D721Med (cell line): ENCODE measurements at regions not wholly inside any gene's neighbourhood (a gene's known extent, or its start where the extent isn't known, plus 50 kb on each side); places are given as distances from the start of the nearest gene placed in this dataset.

Experiments
- DNase-seq: peaks from one replicate; pipeline ENCODE4 v3.0.0; 2011; ENCODE audit warnings: low spot score; ENCODE audit not compliant: insufficient read length
- FAIRE-seq: peaks from 2 replicates; lab custom pipeline; 2011; peaks lifted over from hg19 to GRCh38; lab: Jason Lieb, UNC
- TF ChIP-seq, protein P1 (sequence below): IDR thresholded peaks from 2 replicates; pipeline ENCODE4 v1.5.1; 2012; ENCODE audit warnings: mild to moderate bottlenecking, control low read depth; ENCODE audit not compliant: insufficient read depth; ENCODE audit errors: missing control alignments

DNA sequence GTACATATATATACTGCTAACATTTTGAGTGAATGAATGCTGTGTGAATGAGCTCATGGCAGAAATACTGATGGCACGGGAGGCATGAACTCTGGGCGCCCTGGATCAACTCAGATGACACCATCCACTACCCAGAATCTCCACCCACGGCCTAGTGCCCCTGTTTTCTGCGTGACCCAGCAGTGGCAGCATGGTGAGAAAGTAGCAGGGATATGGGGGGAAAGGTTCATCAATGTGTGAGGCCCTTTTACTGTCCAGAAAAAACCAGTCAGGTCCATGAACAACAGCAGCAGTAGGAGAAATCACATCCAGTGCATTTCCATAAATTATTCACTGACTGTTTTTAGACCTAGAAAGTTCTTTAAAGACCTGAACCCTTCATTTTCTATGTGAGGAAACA is 391.0 kb upstream of the NRP1 start:
- DNase-seq (no peak), FAIRE-seq (no peak)
- TF ChIP-seq, protein P1, sequence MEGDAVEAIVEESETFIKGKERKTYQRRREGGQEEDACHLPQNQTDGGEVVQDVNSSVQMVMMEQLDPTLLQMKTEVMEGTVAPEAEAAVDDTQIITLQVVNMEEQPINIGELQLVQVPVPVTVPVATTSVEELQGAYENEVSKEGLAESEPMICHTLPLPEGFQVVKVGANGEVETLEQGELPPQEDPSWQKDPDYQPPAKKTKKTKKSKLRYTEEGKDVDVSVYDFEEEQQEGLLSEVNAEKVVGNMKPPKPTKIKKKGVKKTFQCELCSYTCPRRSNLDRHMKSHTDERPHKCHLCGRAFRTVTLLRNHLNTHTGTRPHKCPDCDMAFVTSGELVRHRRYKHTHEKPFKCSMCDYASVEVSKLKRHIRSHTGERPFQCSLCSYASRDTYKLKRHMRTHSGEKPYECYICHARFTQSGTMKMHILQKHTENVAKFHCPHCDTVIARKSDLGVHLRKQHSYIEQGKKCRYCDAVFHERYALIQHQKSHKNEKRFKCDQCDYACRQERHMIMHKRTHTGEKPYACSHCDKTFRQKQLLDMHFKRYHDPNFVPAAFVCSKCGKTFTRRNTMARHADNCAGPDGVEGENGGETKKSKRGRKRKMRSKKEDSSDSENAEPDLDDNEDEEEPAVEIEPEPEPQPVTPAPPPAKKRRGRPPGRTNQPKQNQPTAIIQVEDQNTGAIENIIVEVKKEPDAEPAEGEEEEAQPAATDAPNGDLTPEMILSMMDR, result no peak

DNA sequence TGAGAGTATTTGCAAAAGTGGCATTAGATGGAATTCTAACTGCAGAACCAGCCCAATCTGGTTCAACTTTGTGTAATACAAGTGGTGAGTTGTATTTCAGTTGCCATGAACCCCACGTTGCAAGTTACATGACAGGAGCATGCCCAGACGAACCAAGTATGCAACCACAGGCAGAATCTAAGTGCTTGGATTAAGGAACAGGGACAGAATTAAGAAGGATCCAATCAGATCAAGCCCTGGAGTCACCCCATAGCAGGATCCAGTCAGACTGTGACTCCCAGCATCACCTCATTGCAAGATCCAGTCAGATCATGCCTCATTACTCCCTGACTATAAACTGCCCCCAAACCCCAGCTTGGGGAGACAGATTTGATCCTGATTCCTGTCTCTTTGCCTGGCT is 388.7 kb upstream of the NRP1 start:
- no peak for DNase-seq
- FAIRE-seq, result no peak
- TF ChIP-seq, protein P1, result no peak

DNA sequence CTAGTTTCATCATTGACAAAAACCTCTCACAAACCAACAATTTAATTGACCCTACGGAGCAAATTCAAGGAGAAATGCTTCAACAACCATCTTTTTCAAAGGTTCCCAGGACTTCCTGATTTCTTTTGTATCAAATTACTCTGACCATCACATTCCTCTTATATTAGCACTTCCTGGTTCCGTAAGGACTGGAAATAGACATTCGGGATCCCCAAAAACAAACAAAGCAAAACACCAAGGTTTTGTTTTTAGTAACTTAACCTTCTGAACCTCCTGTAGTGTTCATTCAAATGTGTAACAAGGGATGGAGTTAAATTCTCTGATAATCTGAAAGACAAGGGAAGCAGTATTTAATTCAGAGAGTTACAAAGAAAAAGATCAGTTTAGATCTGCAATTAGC is 387.6 kb upstream of the NRP1 start:
- no peak for FAIRE-seq
- TF ChIP-seq, protein P1, result no peak

DNA sequence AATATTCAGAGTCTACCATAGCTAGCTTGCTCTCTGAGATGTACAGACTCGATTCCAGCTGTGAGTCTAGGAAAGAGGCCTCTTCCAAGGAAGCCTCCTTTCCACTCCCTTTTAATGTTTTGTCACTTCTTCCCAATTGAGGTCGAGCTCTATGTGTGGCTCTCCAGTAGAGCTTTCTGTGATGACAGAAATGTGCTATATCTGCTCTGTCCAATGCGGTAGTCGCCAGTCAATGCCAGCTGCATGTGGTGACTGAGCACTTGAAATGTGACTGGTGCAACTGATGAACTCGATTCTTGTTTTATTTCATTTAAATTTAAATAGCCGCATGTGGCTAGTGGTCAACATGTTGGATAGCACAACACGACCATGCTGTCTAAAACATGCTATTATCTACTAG is 387.0 kb upstream of the NRP1 start:
- TF ChIP-seq, protein P1, result no peak
- FAIRE-seq (no peak), DNase-seq (no peak)

More for the DNA sequence above, 387.6 kb upstream of the NRP1 start:
- no peak for DNase-seq

DNA sequence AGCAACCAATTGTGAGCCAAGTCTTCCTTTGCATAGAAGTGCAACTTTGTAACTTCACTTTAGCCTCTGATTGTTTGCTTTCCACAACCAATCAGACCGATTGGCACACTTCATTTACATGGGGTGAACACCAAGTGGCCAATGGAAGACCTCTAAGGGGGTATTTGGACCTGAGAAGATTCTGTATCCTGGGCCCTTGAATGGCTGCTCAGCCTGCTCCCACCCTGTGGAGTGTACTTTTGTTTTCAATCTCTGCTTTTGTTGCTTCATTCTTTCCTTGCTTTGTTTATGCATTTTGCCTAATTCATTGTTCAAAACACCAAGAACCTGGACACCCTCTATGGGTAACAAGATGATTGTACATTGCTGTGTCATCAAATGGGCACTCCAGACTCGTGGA is 385.7 kb upstream of the NRP1 start:
- DNase-seq (no peak), FAIRE-seq (no peak)
- TF ChIP-seq, protein P1, result no peak

DNA sequence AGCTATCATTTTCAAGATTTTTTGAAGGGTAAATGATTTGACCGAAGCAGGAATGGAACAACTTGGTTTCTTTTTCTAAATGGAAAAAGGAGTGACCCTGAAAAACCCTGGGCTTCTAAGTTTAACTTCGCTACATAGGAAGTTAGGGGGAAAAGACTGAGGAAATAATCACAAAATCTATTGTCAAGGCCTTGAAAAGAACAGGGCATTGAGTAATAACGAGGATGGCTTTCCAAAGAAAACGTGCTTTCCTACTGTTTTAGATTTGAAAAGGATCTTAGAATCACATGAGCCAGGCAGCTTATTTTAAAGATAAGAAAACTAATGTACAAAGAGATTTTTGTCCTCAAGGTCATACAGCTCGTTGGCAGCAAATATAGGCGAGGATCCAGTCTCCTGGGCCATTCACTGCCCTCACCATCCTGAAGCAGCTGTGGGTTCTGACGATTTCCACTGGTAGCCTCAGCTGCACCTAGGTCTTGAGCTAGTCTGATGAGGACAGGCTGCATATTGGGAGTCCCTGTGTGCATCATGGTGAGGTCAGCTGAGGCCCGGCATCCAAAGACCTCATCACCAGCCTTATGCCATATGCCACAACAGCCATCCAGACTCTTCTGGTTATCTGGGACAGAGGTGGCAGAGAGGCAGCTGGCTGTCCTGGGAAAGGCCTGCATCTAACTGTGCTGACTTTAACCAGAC is 384.7 kb upstream of the NRP1 start:
- DNase-seq, result no peak
- TF ChIP-seq, protein P1, result no peak
- FAIRE-seq, result no peak

DNA sequence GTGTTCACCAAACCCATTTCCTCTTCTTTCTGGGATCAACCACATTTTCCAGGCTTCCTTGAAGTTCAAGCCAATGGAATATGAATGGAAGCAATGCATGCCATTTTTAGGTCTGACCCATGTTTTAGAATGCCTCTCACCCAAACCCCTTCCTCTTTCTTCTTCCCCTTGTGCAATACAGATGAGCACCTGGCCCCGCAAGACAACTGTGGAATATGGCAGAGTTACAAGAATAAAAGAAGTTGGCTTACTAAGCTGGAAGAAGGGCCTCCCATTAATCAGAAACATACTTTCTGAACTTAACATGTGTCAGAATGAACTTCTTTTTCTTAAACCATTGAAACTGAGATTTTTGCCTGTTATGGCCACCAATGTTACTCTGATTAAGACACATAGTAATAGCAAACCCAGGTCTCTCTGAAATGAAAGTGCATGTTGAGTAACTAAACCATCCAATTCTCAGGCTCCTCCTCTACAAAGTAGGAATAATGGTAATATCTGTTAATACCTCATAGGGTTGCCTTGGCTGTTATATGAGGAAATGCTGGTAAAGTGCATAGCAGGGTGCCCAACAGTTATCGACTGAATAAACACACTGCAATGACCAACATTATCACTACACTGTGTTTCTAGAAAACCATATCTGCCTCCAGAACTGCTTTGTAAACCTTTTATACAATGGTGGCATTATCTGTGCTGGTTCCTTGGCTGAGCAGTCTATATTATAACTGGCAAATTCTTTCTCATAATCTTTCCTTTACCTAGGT is 382.2 kb upstream of the NRP1 start:
- no peak for DNase-seq
- no peak for FAIRE-seq
- TF ChIP-seq, protein P1, result no peak
